IPS-15b (cell line): ENCODE measurements at regions not wholly inside any gene's neighbourhood (a gene's known extent, or its start where the extent isn't known, plus 50 kb on each side); places are given as distances from the start of the nearest gene placed in this dataset.

Source experiments
- H3K27me3 ChIP-seq: one replicate; pipeline ENCODE4 v1.6.1; 2013; ENCODE audit warnings: low read length; ENCODE audit not compliant: control insufficient read depth, insufficient read depth
- H3K36me3 ChIP-seq: one replicate; pipeline ENCODE4 v1.6.1; 2013; ENCODE audit warnings: low read length; ENCODE audit not compliant: control insufficient read depth, insufficient read depth
- H3K4me1 ChIP-seq: one replicate; pipeline ENCODE4 v1.6.1; 2013; ENCODE audit warnings: mild to moderate bottlenecking, low read length; ENCODE audit not compliant: control insufficient read depth, insufficient read depth
- H3K4me3 ChIP-seq: one replicate; pipeline ENCODE4 v1.5.1; 2013; ENCODE audit warnings: low read depth, low read length
- H3K9ac ChIP-seq: one replicate; pipeline ENCODE4 v1.6.1; 2013; ENCODE audit warnings: low read depth, mild to moderate bottlenecking, low read length
- H3K9me3 ChIP-seq: one replicate; pipeline ENCODE4 v1.6.1; 2013; ENCODE audit warnings: mild to moderate bottlenecking, low read length; ENCODE audit not compliant: control insufficient read depth, insufficient read depth

- no peaks in the 10 kb centered on the region for H3K36me3 ChIP-seq
- H3K9ac ChIP-seq: no peak overlapping the region
- no peak overlapping the region for H3K4me3 ChIP-seq
- H3K27me3 ChIP-seq: no peaks in the 10 kb centered on the region
- peaks cover 9% of the 10 kb centered on the region for H3K4me1 ChIP-seq
- no peaks in the 10 kb centered on the region for H3K9me3 ChIP-seq
These were observed 83.3 kb upstream of the ANKRD55 start for GRCh38 chr5:56316299-56316994.

GRCh38 chr5:56314529-56314928, 81.4 kb upstream of the ANKRD55 start:
- Histone ChIP-seq H3K27me3 (no peaks in the 10 kb centered on the region), H3K9ac (no peak overlapping the region), H3K9me3 (no peaks in the 10 kb centered on the region), H3K4me3 (no peak overlapping the region), H3K36me3 (no peaks in the 10 kb centered on the region), H3K4me1 (peaks cover 9% of the 10 kb centered on the region)

- Histone ChIP-seq H3K9ac (no peak overlapping the region), H3K9me3 (no peaks in the 10 kb centered on the region), H3K36me3 (no peaks in the 10 kb centered on the region), H3K27me3 (no peaks in the 10 kb centered on the region), H3K4me3 (no peak overlapping the region), H3K4me1 (peaks cover 9% of the 10 kb centered on the region)
These were observed 80.5 kb upstream of the ANKRD55 start for GRCh38 chr5:56313596-56313995.

GRCh38 chr5:56313004-56313531, 79.9 kb upstream of the ANKRD55 start:
- H3K4me1 ChIP-seq: peaks cover 9% of the 10 kb centered on the region
- H3K9ac ChIP-seq: no peak overlapping the region
- no peaks in the 10 kb centered on the region for H3K36me3 ChIP-seq
- no peaks in the 10 kb centered on the region for H3K9me3 ChIP-seq
- no peak overlapping the region for H3K4me3 ChIP-seq
- no peaks in the 10 kb centered on the region for H3K27me3 ChIP-seq

- no peak overlapping the region for H3K4me3 ChIP-seq
- H3K4me1 ChIP-seq: peaks cover 7% of the 10 kb centered on the region
- H3K36me3 ChIP-seq: no peaks in the 10 kb centered on the region
- H3K9ac ChIP-seq: no peak overlapping the region
- H3K9me3 ChIP-seq: no peaks in the 10 kb centered on the region
- no peaks in the 10 kb centered on the region for H3K27me3 ChIP-seq
These were observed 78.3 kb upstream of the ANKRD55 start for GRCh38 chr5:56311306-56311905.

- Histone ChIP-seq H3K4me1 (peaks cover 2% of the 10 kb centered on the region), H3K4me3 (no peak overlapping the region), H3K27me3 (no peaks in the 10 kb centered on the region), H3K9ac (no peak overlapping the region), H3K36me3 (no peaks in the 10 kb centered on the region), H3K9me3 (no peaks in the 10 kb centered on the region)
These were observed 77.6 kb upstream of the ANKRD55 start for GRCh38 chr5:56310711-56311204.

- no peaks in the 10 kb centered on the region for H3K9me3 ChIP-seq
- H3K27me3 ChIP-seq: no peaks in the 10 kb centered on the region
- H3K4me1 ChIP-seq: no peaks in the 10 kb centered on the region
- no peak overlapping the region for H3K4me3 ChIP-seq
- H3K36me3 ChIP-seq: no peaks in the 10 kb centered on the region
- no peak overlapping the region for H3K9ac ChIP-seq
These were observed 76.2 kb upstream of the ANKRD55 start for GRCh38 chr5:56309262-56309826.

GRCh38 chr5:56307714-56308333, 74.7 kb upstream of the ANKRD55 start:
- H3K36me3 ChIP-seq: no peaks in the 10 kb centered on the region
- no peak overlapping the region for H3K9ac ChIP-seq
- no peaks in the 10 kb centered on the region for H3K4me1 ChIP-seq
- H3K4me3 ChIP-seq: no peak overlapping the region
- no peaks in the 10 kb centered on the region for H3K9me3 ChIP-seq
- H3K27me3 ChIP-seq: no peaks in the 10 kb centered on the region

- no peaks in the 10 kb centered on the region for H3K27me3 ChIP-seq
- H3K4me1 ChIP-seq: no peaks in the 10 kb centered on the region
- no peak overlapping the region for H3K9ac ChIP-seq
- no peak overlapping the region for H3K4me3 ChIP-seq
- no peaks in the 10 kb centered on the region for H3K9me3 ChIP-seq
- H3K36me3 ChIP-seq: no peaks in the 10 kb centered on the region
These were observed 73.5 kb upstream of the ANKRD55 start for GRCh38 chr5:56306433-56307150.

GRCh38 chr5:56305001-56305950, 72.1 kb upstream of the ANKRD55 start:
- Histone ChIP-seq H3K27me3 (no peaks in the 10 kb centered on the region), H3K4me3 (no peak overlapping the region), H3K9ac (no peak overlapping the region), H3K36me3 (no peaks in the 10 kb centered on the region), H3K4me1 (no peaks in the 10 kb centered on the region), H3K9me3 (no peaks in the 10 kb centered on the region)
